Ishikawa (cell line): ENCODE measurements at regions not wholly inside any gene's neighbourhood (a gene's known extent, or its start where the extent isn't known, plus 50 kb on each side); places are given as distances from the start of the nearest gene placed in this dataset.

Experiments
- CEBPB ChIP-seq: IDR thresholded peaks from 2 replicates; pipeline ENCODE4 v1.6.1; 2012
- CREB1 ChIP-seq: IDR thresholded peaks from 2 replicates; pipeline ENCODE4 v1.6.1; 2012; ENCODE audit warnings: low read depth
- MAX ChIP-seq: IDR thresholded peaks from 2 replicates; pipeline ENCODE4 v1.6.1; 2012
- YY1 ChIP-seq: IDR thresholded peaks from 2 replicates; pipeline ENCODE4 v1.6.1; 2012; ENCODE audit warnings: low read depth
- TF ChIP-seq, protein P1 (sequence below): IDR thresholded peaks from 2 replicates; pipeline ENCODE4 v1.6.1; 2012; ENCODE audit warnings: low read depth, mild to moderate bottlenecking
- TF ChIP-seq, protein P2 (sequence below): IDR thresholded peaks from 2 replicates; pipeline ENCODE4 v1.6.1; 2012

DNA sequence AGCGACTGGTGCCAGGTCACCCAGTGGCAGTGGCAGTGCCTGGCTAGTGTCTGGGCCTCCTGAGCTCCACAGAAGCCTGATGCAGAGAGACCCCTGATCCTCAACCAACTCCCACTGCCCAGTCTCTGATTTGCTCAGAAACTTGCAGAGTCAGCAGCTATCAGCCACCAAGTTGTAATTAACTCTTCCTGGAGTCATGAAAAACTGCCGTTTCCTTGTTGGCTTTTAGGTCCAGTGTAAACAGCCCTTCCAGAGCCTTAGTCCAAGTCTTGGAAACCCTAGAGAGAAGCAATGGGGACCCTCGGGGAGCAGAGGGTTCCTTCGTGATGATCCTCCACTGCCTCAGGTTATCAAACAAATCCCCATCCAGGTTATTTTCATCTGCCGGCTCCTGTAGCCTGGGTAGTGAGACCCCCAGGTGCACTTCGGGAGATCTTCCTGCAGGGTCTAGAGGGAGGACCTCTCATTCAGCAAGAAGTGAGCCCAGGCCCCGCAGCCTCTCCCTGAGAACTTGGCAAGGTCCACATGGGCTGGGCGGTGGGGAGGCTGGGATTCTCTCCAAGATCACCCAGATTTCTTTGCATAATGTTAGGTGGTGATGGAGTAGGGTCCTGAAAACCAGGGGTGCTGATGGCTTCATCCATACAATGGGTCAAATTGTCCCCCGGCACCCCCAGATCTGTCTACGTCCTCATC lies 137.7 kb upstream of the HDAC4 start:
- TF ChIP-seq CEBPB: no peak
- no peak for TF ChIP-seq MAX
- no peak for TF ChIP-seq YY1
- TF ChIP-seq, protein P1, sequence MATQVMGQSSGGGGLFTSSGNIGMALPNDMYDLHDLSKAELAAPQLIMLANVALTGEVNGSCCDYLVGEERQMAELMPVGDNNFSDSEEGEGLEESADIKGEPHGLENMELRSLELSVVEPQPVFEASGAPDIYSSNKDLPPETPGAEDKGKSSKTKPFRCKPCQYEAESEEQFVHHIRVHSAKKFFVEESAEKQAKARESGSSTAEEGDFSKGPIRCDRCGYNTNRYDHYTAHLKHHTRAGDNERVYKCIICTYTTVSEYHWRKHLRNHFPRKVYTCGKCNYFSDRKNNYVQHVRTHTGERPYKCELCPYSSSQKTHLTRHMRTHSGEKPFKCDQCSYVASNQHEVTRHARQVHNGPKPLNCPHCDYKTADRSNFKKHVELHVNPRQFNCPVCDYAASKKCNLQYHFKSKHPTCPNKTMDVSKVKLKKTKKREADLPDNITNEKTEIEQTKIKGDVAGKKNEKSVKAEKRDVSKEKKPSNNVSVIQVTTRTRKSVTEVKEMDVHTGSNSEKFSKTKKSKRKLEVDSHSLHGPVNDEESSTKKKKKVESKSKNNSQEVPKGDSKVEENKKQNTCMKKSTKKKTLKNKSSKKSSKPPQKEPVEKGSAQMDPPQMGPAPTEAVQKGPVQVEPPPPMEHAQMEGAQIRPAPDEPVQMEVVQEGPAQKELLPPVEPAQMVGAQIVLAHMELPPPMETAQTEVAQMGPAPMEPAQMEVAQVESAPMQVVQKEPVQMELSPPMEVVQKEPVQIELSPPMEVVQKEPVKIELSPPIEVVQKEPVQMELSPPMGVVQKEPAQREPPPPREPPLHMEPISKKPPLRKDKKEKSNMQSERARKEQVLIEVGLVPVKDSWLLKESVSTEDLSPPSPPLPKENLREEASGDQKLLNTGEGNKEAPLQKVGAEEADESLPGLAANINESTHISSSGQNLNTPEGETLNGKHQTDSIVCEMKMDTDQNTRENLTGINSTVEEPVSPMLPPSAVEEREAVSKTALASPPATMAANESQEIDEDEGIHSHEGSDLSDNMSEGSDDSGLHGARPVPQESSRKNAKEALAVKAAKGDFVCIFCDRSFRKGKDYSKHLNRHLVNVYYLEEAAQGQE: no peak
- TF ChIP-seq CREB1: no peak
- TF ChIP-seq, protein P2, sequence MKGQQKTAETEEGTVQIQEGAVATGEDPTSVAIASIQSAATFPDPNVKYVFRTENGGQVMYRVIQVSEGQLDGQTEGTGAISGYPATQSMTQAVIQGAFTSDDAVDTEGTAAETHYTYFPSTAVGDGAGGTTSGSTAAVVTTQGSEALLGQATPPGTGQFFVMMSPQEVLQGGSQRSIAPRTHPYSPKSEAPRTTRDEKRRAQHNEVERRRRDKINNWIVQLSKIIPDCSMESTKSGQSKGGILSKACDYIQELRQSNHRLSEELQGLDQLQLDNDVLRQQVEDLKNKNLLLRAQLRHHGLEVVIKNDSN: no peak
